Hematopoietic multipotent progenitor cell treated with erythropoietin and hydrocortisone succinate and interleukin-3 and kit ligand, for 17 days (in vitro differentiated cells): ENCODE measurements at regions not wholly inside any gene's neighbourhood (a gene's known extent, or its start where the extent isn't known, plus 50 kb on each side); places are given as distances from the start of the nearest gene placed in this dataset.

Source experiments
- DNase-seq: peaks from one replicate; pipeline ENCODE4 v3.0.0-alpha.2; 2015; ENCODE audit warnings: low spot score

DNA sequence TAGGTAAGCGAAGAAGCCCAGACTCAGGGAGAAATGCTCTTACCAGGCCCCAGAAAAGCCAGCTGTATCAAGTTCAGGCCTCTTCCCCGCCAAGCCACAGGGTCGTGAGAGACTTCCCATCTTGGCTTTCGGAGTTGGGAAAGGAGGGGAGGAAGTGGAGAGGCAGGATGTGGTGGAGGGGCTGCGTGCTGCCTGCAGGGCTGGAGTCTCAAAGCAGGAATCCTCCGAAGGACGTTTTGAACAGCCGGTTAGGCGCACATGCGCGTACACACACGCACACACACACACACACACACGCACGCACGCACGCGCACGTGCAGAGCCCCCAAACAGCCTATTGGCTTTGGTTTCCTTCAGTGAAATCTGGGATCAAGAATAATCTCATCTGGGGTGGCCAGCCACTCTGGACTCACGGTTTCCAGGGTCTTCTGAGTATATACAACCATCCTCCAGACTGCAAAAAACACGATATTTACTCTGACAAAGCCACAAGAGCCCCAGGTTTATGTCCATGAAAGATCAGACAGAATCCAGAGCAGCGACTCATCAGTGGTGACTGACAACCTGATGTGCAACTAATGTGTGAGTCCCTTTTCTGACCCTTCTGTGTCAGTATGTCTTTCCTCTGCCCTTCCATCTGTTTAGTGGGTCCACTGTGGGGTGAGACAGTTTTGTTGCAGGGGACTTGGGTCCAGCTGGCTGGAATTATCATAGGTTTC lies 115.0 kb upstream of the ZNF438 start:
- no peak for DNase-seq

DNA sequence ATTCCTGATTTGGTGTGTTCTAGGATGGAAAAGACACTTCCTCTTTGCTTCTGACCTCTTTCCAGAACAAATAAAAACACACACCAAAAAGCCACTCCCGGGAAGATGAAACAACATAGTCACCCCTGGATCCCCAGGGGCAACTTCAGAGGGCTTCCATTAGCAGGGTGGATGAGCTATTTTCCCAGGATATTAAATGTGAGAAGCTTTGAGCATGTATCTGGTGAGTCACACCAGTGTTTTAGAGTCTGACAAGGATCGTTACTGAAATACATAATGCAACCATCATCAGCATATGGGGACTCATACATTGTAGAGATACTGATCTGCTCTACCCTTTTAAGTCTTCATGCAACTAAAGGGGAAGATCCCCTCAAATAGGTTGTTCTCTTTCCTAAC lies 115.5 kb upstream of the ZNF438 start:
- DNase-seq = no peak

DNA sequence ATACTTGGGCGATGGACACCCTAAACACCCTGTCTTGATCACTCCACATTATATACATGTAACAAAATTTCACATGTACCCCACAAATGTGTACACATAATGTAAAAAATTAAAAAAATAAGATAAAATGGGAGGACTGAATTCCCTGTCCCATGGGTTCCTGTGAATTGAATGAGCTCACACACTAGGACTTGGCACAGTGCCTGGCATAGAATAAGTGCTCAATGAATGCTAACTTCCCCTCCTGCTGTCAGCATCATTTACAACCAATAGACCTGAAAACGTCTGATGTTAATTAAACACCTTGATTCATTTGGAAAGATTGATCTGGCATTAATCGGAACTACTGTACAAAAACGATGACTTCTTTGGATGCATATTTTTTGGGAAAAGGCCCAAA lies 117.3 kb upstream of the ZNF438 start:
- no peak for DNase-seq

DNA sequence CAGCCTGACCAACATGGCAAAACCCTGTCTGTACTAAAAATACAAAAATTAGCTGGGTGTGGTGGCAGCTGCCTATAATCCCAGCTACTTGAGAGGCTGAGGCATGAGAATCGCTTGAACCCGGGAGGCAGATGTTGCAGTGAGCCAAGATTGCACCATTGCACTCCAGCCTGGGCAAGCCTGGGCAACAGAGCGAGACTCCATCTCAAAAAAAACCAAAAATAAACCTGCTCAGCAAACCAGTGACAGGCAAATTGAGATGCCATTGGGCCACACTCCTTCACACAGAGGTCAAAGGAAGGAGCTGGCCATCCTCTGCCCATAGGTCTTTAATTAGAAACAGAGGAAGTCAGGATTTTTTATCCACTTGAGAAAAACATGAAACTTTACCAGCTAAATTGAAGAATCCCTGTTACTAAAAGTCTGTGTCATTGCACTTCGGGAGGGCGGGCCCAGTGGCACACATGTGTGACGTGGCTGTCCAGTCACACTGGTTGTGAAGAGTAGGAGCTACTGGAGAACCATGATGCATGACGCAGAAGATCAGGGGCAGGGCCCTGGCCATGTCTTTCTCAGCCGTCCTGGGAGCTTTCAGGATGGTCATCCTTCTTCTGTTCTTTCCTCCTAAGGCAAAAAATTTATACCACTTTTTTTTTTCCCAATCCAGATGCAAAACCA lies 118.3 kb upstream of the ZNF438 start:
- no peak for DNase-seq

DNA sequence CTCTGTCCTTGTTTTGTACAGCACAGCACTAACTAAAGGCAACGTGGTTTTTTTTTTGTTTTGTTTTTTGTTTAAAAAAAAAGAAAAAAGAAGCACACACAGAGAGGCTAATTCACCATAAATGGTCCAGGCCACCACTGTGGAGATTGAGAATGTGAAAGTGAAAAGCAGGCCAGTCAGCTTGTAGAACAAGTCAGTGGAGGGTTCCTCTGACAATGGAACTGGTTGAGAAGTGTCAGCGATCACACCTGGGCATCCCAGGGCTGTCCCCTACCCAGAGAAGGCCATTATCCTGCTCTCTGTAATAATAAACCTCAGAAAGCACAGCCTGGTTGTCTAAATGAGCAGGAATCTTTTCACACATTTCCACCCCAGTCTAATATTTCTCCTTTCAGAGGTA lies 119.6 kb upstream of the ZNF438 start:
- no peak for DNase-seq

DNA sequence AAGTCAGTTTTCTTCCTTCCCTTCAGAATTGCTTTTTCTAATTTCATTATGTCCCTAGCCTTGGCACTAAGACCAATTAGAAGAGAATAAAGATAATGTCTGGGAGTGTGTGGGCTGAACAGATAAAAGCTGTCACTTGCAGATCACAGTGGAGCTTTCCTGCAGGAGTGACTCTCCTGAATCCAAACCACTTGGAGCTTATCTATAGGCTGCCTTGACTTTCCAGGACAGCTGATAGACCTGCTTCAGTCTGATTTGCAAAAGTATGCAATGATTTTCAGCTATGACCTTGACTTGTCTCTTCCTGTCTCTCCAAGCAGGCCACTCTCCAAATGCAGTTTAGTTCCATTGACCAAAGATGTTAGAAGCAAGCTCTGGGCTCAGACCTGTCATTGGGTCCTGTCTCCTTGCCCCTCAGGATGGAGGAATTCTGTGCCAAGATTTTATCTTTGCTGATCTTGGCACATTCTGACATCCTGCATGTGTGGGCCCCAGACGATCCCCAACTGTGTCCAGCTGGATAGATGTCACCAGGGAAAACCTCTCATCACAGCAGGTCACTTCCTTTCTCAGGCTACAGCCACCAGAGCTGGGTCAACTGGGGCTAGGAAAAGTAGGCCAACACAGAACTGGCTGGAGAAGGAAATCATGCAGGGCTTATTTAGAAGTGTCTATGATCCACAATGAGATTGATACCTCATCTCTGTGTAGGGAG lies 120.9 kb upstream of the ZNF438 start:
- no peak for DNase-seq

DNA sequence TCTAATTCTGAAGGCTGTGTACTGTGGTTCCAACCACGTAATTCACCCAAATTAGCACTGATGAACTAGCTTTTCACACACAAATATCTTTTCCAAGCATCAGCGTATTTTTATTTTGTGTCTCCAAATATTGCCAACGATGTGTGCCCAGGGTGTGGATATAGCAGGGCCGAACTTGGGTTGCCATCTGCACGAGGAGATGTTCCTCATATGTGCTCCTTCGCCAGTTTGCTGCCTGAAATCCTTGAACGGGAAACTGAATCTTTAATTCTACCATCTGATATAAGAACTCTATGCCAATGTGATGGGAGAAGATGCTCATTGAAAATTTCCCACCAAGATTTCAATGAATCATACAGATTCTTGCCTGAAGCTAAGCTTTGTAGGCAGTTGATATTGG lies 121.5 kb upstream of the ZNF438 start:
- DNase-seq = no peak

DNA sequence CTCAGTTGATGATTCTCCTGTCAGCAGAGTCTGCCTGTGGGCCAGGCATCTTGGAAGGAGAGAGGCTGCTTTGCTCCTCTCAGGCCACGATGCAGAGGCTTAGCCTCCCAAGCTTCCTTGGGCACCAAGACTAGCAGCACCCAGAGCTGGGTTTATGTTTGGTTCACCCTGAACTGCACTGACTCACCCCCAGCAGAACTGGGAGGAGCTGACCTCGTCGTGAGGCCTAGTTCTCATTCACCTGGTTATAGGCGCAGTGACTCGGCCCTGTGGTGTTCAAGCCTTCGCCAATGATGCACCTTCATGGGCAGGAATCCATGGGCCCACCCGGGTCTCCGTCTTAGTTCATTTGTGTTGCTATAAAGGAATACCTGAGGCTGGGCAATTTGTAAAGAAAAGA lies 122.0 kb upstream of the ZNF438 start:
- DNase-seq = no peak

DNA sequence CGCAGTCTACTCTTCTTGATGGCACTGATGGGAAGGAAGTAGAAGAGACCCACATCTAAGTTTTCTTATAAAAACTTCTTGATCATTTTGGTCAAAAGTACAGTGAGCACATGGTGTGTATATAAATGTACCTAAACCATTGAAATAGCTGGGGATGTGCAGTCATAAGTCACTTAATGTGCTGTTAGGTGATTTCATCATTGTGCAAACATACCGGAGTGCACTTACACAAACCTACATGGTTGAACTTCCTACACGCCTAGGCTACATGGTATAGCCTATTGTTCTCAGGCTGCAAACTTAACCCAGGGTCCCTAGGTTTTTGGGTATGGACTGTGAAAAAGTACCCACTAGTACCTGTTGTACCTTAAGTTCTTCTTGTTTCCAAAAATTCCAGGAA lies 123.3 kb upstream of the ZNF438 start:
- no peak for DNase-seq

DNA sequence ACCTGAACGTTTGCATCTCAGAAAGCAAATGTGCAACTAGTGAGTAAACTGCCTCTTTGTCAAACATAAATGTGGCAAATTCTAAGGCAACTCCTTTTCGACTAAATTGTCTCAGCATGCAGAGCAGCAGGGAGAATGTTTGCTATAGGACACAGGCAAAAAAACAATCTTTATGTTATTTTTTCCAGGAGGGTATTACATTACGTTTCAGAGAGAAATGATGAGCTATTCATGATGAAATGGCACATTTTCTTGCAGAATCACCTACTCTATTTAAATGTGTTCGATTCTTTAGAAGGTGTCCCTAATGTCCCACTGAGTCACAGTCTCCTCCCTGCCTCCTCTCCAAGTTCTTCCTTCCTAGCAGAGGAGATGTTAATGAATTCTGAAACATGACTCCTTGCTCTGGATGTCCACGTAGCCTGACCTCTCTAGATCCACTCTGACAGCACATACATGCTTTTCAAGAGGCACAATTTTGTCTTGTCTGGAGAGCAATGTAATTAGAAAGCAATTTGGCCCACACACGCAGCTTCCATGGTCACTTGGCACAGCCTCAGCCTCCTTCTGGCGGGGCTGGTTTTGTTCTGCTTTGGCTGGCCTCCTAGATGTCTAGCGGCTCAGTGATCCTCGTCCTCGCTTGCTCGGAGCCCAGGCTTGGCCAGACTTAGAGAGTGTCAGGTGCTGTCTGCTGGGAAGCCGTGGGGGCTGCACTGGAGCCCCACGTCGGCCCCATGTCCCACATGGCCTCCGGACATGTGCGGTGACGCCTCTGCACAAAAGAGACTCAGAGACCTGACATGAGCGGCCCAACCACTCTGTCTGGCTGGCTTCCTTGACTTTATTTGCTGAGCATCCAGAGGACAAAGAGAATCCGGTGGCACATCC lies 125.7 kb upstream of the ZNF438 start:
- DNase-seq = no peak

DNA sequence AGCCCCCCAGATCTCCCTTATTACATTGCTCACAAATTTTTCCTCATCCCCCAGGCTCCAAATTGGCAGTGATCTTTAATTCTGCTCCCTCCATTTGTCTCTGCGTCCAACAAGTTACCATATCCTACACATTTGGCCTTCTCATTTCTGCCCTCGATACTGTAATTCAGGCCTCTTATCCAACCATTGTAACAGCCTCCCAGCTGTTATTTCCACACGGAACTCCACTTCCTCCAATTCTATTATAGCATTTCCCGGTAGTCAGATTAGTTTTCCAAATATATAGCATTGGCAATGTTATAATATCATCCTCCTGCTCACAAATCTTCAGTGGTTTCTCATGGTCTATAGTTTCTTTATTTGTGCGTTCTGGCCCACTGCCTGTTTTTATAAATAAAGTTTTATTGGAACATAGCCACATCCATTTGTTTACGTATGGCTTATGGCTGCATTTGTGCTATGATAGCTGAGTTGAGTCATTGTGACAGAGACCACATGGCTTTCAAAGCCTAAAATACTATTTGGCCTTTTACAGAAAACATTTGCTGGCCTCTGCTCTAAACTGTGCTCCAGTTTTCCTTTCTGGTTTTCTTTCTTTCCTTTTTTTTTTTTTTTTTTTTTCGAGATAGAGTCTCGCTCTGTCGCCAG lies 126.5 kb upstream of the ZNF438 start:
- no peak for DNase-seq

DNA sequence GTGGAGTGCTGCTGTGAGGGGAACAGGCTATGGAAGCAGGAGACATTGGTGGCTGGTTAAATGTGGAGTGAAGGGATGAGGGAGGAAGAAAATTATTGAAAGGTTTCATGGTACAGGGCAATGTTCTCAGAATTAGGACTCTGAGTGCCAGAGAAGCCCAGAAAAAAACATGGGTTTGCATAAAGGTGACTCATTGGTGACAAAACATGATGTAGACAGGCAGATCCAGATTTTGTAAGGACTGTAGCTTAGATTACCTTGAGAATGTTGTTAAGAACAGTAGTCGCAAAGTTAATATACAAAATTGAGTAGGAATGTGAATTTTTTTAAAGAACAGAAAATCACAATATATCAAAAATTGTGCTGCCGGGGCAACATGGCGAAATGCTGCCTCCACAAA lies 134.9 kb upstream of the ZNF438 start:
- DNase-seq = no peak

DNA sequence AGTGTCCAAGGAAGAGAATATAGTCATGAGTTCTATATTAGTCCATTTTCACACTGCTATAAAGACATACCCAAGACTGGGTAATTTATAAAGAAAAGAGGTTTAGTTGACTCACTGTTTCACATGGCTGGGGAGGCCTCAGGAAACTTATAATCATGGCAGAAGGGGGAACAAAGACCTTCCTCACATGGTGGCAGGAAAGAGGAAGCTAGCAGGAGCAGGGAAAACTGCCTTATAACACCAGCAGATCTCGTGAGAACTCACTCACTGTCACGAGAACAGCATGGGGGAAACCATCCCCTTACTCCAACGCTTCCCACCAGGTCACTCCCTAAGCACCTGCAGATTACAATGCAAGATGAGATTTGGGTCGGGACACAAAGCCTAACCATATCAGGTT lies 139.0 kb upstream of the ZNF438 start:
- no peak for DNase-seq

DNA sequence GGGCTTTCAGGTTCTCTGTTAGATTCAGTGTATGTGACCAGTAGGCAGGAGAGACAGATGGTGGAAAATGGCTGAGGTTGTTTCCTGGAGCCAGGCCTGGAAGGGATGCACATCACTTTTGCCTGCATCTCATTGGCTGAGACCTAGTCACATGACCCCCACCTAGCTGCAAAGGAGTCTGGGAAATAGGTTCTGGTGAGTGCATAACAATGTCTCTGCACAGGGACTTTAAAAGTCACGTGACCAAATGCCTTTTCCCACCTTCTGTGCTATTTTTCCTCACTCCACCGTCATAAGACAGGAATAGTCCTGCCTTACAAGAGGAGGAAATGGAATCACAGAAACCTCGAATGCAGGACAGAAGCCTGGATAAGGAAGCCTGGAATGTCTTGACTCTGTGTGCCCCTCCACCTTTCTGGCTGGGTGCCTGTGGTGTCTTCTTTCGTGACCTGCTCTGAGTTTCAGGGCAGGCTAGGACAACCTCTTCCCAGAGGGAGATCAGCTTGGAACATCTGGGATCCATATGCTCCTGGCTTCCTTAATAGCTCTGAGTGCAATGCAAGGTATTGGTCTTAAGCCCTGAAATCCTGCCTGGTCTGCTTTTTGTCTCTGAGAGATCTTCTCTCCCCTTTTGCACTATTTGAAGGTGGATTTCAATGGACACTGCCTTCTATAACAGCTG lies 139.9 kb upstream of the ZNF438 start:
- DNase-seq = no peak

DNA sequence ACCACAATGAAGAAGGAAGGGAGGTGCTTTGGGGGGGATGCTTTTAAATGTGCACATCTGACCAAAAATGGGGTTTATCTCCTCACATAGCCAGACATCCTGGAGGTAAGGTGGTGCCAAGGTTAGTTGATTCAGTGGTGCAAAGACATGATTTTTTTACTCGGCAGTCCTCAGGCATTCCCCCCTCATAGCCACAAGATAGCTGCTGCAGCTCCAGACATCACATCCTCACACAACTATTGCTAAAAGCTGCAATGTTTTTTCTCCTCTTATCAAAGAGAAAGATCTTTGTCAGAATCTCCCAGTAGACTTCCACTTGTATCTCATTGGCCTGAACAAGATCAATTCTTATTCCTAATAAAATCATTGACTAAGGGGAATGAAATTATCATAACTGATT lies 141.3 kb upstream of the ZNF438 start:
- DNase-seq = no peak

DNA sequence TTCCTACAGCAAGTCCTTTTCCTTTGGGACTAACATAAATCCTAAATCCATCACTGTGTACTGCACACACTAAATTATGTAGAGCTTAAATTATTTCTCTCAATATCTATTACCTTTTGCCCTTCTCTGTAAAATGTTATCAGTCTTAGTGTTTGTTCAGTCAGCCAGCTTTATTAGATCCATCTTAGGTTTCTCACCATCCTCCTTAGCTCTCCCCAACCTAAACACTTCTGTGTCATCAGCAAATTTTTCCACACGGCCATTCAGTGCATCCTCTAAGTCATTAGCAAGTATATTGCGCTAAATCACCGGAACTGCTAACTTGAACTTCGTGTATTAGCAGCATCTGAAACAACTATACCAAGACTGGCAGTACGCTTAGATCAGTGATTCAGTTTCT lies 142.1 kb upstream of the ZNF438 start:
- DNase-seq = no peak

DNA sequence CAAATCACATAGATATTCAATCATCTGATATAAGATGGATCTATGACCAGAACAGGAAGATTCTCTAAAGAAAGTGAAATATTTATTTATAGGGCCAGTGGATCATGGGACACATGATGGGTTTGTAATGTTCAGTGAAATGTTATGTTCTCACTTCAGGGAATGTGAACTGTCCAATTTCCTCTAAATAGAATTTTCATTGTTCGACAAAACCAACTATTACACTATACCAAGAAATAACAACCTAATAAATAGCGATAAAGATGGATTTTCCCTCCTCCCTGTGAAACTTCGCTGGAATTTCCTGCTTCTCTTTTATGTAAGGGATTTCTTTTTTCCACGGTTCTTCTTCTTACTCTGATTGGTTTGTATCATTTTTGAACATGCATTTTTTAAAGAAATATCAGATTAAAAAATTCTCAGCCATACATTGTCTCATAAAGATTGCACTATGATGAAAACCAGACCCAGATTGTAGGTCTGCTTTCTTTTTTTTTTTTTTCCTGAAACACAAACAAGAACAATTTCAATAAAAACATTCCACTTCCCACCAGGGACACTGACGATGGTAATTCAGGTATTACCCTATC lies 139.8 kb upstream of the ZEB1 start:
- no peak for DNase-seq

DNA sequence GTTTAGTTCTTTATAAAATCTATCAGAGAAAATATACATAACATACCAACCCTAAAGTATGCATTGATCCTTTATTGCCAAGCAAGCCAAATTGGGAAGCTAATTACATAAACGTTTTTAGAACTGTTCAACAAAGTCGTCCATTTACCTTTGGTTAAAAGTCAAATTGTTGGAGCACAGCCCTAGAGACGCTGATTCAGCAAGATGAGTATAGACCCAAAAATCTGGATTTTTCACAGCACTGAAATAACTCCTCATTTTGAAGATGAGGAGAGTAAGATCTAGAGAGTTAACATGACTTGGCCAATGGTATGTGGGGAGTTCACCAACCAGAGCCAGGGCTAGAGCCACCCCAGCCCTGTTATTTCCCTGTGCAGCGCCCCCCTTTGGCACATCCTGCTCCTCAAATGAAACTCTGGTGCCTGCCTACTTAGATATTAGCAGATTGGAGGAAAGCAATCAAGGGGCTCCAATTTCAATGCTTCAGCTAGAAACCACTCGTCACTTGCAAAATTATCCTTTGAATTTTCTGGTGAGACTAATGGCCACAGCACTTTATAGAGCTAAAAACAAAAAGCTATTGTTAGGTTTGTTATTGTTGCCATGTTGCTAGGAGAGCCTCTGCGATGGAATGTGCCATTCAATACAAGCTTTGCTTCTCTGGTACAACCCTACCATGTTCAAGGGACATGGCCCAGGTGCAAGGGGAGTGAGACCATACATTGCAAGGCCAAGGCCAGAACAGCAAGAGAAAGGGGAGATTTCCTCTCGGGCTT lies 132.6 kb upstream of the ZEB1 start:
- DNase-seq = no peak

DNA sequence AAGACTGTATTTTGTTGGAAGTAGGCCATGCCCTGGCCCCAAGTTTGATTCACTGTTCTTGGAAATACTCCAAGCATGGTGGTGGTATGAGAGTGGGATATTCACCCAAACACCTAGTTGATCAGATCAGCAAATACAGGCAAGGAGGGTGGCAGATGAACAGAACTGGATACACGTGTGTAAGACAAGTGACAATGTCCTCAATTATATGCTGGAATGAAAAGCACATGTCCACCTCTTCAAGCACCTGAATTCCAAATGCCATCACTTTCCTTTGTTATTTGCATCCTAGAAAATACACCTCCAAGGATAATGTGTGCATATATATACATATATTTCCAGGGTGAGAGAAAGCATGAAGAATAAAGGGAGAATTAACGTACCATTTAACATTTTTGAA lies 131.8 kb upstream of the ZEB1 start:
- no peak for DNase-seq

DNA sequence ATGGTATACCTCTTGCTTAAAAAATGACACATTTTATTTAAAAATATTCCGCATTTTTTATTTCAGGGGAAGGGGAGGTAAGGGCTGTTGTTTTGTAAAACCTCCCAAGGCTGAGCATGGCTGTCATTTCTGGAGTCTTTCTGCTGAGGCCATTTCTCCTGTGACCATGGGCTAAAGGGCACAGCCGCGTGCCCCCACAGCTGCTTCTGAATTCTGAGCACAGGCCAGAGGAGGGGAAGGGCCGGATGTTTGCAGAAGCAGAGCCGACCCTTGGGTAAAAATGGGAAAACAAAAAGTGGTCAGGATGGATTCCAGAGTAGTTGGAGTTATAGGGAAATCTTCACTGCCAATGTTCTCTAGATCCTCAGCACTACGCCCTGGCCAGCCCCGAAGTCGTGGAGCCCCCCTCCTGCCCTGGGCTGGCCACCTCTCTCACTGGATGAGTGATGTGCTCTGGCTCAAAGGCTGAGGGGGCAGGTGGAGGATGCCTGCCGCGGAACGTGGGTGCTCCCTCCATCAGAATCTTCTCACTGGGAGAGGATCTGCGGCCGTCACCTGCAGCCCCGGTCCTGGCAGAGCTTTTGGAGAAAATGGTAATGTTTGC lies 131.3 kb upstream of the ZEB1 start:
- no peak for DNase-seq
